GDM1 (cell line): ENCODE measurements at regions not wholly inside any gene's neighbourhood (a gene's known extent, or its start where the extent isn't known, plus 50 kb on each side); places are given as distances from the start of the nearest gene placed in this dataset.

Experiments
- DNase-seq: peaks from one replicate; lab custom pipeline; 2025; lab: John Stamatoyannopoulos, UW

DNA sequence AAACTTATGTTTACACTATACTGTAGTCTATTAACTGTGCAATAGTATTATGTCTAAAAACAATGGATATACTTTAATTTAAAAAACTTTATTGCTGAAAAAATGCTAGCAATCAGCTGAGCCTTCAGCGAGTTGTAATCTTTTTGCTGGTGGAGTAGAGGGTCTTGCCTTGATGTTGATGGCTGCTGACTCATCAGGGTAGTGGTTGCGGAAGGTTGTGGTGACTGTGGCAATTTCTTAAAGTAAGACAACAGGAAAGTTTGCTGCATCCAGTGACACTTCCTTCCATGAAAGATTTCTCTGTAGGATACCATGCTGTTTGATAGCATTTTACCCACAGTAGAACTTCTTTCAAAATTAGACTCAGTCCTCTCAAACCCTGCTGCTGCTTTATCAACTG lies 234.7 kb upstream of the CSF3R start:
- no peak for DNase-seq

DNA sequence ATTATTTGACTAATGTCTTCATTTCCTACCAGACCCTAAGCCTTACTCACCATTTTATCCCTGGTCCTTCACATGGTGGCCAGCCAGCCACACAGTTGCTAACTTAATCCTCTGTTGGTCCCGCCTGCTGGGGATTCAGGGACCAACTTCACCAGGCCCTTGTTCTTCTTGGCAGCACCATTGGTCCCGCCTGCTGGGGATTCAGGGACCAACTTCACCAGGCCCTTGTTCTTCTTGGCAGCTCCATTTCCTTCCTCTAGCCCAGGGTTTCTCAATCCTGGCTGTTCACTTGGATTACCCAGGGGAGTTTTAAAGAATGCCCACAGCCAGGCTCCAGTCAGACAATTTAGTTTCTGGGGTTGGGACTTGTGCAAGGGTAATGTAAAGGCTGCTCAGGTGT lies 233.1 kb upstream of the CSF3R start:
- no peak for DNase-seq

DNA sequence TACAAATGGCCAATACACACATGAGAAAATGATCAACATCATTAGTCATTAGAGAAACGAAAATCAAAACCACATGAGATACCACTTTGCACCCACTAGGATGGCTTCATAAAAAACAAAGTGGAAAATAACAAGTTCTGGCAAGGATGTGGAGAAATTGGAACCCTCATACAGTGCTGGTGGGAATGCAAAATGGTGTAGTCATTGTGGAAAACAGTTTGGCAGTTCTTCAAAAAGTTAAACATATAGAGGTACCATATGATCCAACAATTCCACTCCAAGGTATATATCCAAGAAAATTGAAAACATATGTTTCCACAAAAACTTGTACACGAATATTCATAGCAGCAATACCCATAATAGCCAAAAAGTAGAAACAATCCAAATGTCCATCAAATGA lies 231.6 kb upstream of the CSF3R start:
- no peak for DNase-seq

DNA sequence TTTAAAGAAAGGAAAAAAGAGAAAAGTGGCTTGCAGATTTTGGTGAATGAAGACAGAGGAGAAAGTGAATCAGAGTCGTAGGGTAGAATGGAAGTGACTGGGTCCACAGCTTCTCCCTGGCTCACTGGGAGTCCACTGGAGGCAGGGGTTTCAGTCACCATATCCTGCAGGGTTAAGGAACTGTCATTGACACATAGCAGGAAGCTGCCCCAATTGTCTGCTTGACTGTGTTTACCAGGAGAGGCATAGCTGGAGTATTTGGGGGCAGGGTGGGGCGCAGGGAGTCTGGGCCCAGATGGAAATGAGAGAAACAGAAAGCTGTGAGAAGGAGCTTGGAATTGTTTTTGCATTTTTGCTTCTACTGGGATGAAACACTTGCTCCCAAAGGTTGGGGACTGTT lies 228.8 kb upstream of the CSF3R start:
- DNase-seq = no peak

GRCh38 chr1:36710951-36711350 lies 228.2 kb upstream of the CSF3R start:
- DNase-seq = no peak

DNA sequence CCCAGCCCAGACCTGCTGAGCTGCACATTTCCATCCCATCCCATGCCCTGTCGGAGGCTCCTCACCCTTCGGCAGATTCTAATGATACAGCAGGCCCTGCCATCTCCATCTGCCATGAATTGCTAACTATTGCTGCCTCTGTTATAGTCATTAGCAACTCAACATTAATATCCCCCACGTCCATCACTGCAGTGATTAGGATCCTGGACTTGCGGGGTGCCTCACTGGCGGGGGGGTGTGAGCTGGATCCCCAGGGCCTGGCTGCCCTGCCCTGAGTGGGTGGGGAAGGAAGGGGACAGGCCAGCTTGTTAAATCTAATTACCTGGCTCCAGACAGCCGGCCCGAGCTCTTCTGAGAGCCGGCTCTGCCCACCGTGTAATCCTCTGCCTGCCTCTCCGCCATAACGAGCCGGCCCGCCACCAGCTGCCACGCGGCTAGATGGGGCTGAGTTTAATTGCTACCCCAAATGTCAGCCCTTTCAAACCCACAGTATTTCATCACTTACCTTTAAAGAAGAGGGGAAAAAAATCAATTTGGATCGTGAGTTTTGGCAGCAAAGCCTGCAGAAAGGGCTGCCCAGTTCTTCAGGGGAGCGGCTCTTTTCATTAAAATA lies 227.3 kb upstream of the CSF3R start:
- no peak for DNase-seq

- no peak for DNase-seq
Measured at GRCh38 chr1:36708587-36708986, 225.9 kb upstream of the CSF3R start.

DNA sequence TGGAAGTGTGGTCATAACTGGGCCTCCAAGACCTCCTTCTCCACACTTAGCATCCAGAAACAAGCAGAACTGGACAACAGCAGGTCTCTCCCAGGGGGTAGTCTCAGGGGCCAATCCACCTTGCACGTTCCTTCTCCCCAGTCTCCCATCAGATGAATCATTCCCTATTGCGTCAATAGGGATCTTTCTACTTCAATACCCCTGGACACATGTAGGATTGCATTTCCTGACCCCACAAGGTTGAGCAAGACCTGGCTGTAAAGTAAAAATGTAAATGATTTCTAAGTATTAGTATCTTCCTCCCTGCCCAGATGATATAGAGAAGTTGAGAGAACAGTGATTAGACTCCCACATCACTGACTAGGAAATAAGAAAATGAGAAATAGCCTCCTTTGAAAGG lies 224.5 kb upstream of the CSF3R start:
- no peak for DNase-seq

DNA sequence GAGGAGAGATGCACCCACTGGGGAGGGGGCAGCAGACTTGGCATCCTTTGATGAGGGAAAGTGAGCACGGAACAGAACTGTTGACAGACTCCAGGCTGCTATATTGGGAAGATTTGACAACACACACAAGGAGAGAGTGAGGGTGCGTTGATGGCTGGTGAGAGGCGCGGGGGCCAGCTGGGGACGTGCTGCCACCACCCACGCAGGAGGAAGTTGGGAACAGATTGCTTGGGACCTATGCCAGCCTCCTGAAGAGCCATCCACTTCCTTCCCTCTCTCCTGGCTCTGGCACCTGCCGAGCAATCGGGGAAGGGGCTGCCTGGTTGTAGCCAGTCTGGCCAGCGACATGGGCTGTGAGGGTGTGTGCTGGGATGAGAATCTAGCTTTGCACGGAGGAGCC lies 223.7 kb upstream of the CSF3R start:
- DNase-seq = no peak

DNA sequence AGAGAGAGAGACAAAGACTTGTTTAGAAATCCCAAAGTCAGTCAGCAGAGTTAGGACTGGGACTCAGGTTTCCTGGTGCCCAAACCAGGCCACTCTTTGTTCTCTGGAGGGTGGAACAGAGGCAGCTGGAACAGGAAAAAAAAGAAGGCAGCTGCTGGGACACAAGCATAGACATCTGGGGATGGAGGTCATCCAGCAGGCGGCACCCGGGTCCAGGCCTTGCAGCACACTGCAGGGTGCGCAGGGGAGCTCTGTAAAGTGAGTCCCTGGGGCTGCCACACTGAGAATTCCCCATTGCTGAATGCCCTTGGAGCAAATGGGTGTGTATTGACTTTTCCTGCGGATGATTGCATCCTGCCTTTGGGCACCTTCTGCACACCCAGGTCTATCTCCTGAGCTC lies 222.9 kb upstream of the CSF3R start:
- no peak for DNase-seq

- DNase-seq = peak; percentile 65
Measured at GRCh38 chr1:36703526-36704208, 221.0 kb upstream of the CSF3R start.

- no peak for DNase-seq
Measured at GRCh38 chr1:36702963-36703362, 220.2 kb upstream of the CSF3R start.

DNA sequence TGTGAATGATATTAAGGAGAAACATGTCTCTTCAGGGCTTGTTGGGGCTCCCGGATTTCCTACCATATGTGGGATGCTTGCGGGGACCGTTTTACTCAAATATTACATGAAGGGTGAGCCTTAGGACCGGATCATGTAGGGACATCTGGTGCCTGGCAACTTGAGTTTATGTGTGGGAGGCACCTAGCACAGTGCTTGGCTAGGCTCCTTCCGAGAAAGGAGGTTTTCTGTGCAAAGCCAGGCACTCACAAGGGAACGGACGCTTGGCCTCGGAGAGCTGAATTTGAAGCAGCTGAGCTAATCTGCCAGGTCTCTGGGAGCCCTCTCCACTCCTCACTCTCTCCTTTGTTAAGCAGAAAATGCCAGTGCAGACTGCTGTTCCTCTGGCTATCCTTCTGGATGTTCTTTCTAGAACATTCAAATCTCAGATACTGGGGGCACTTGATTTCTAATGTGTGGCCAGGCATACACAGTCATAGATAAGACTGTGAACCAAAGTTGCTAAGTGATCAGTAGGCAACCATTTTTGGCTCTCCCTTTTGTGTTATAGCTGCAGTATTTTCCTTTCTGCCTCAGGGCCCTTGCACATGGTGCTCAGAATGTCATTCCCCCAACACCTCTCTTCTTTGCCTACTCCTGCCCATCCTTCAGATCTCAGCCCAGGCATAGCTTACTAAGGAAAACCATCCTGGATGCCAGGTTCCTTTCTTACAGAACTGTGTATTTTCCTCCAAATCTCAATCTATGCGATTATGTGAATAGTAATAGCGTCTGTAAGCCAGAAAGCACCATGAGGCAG lies 216.6 kb upstream of the CSF3R start:
- DNase-seq = no peak

DNA sequence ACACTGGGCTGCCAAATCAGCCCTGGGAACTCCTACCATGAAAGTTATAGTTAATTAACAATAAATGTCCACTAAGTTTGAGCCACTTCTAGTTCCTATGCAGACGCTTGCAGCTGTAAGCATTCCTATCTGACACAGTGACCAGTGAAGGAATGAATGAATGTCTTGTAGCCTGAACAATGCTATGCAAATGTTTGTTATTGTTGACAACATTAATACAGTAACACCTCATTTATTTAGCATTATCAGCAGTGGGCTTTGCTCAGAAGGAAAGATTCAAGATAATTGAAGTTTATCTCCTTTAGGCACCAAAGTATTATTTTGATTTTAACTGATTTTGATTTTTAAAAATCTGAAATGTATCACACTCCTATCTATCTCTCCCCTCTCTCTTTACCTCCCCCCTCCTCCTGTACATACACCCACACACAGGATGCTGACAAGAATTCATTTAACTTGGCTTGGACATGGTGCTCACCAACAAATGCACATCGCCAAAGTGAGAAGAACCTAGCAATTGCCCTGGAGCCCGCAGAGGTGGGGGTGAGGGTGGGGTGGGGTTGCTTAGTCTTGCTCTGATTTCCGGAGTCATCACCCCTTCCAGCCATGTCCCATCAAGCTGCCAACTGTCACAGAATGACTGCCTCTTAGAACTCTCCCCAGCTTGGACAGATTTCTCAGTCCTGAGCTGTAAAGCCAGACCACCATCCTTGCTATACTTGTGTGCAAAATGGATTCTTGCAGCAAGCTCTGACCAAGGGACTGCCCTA lies 215.3 kb upstream of the CSF3R start:
- DNase-seq = no peak

DNA sequence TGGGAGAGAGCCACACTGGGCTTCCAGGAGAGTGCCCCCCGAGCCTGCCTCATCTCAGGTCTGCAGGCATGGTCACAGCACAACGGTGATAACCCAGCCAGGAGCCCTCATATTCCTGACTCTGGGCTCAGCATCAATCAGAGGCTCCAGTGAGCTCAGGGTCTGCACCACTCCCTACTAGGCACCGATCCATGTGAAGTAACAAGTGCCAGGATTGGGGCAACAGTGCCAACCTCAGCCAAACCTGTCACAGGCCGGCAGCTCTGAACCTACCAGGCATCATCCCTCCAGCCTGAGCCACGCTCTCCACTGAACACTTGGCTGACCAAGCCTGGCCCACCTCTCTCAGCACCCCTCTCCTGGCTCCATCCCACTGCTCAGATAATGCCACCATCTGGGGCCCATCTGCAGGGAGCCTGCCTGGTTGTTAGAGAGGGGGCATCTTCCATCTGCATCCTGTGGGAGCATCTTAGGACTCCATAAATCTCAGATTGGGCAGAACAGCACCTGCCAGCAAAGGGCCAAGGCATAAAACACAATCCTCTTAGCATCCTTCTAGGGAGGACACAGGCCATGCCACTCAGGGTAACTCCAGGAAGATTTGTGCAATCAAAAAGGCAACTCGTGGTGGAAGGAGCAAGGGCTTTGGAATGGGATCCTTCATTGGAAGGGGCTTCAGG lies 213.7 kb upstream of the CSF3R start:
- DNase-seq = no peak

DNA sequence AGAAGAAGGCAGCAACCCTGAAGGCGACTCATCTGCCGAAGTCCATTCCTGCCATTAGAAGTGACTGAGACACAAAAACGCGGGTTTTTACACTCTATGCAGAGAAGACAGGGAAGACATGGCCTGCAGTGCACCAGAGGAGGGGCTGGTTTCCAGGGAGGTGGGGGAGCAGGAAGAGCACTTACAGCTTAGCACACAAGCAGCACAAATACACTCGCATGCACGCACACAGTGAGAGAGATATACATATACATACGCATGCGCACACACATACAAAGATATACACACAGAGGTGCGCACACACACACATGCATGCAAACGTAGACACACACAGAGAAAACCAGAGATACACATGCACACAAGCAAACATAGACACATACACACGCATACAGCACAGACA lies 210.9 kb upstream of the CSF3R start:
- DNase-seq = no peak

DNA sequence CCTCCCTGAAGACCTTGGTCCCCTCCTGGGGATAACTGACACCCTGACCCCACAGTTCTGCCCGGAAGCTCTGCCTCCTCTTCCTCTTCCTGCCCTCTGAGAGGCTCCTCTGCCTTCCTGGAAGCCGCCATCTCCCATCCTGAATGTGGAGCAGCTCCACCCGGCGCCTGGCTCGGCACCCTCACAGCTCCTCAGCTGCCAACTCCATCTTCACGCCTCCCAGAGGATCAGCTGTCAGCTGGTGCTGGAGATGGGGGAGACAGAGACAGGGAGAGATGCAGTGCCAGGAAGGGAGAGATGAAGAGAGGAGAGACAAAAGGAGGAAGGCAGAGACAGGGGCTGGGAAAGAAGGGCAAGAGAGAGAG lies 210.4 kb upstream of the CSF3R start:
- DNase-seq = no peak

DNA sequence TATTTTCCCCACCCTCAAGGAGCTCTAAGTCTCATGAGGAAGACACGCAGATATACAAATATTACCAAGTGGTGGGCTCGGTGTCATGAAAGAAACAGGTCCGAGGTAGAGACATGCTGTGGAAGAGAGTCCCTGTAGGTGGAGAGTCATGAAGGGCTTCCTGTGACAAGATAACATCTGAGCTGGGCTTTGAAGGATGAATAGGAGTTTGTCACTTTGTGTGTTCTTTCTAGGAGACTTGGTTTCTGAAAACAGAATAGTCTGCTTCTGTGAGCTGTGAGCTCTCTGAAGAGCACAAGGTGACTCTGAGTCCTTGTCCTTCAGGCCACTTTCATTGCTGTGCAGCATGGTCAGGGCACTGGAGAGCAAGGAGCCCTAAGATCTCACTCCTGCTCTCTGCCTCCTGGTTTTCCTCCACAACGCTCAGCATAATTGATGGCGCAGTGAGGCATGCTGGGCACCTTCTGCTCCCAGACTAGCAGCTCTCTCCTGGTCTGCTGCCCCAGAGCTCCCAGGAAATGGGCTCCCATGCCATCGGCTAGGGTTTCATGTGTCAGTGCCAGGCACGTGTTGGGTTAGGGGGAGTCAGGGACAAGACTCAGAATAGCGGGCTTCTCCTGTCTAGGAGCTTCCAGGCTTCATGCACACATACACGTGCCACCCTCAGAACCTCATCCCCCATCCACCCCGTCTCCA lies 209.9 kb upstream of the CSF3R start:
- DNase-seq = no peak

GRCh38 chr1:36691374-36691773 lies 208.7 kb upstream of the CSF3R start:
- DNase-seq = no peak

DNA sequence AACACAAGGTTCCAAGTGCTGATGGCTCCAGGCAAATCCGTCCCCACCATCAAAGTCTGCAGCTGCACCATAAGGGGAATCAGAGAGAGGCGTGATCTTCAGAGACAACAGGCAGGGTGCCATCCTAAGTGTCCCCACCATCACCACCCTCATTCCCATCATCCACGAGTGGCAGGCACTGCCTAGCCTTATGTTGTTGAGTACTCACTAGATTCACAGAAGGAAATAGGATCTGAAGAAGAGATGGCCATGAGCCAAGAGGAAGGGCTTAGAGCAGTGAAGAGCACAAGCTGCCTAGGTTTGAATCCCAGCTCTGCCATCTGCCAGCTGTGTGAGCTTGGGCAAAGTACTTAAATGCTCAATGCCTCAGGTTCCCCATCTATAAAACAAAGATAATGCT lies 207.3 kb upstream of the CSF3R start:
- no peak for DNase-seq

- DNase-seq = no peak
Measured at GRCh38 chr1:36687312-36687711, 204.6 kb upstream of the CSF3R start.
